ENCODE measurements at regions not wholly inside any gene's neighbourhood (a gene's known extent, or its start where the extent isn't known, plus 50 kb on each side); places are given as distances from the start of the nearest gene placed in this dataset.
A peak's percentile ranks its signal among the peaks of the same experiment; 100 is the strongest.

GRCh38 chr15:77698481-77698880 is 65.8 kb upstream of the LINGO1 start:
- Histone ChIP-seq H3K4me3 (no peak overlapping the region), H3K4me1 (ENCODE audit: insufficient read depth) (no peaks in the 10 kb centered on the region), H3K36me3 (no peaks in the 10 kb centered on the region), H3K27me3 (no peaks in the 10 kb centered on the region), H3K9me3 (no peaks in the 10 kb centered on the region), H3K27ac (no peak overlapping the region)
- TF ChIP-seq EP300 (IDR thresholded peaks at IDR 0.05) (no peak), POLR2A (IDR thresholded peaks at IDR 0.05) (no peak)
- TF ChIP-seq, protein P1, sequence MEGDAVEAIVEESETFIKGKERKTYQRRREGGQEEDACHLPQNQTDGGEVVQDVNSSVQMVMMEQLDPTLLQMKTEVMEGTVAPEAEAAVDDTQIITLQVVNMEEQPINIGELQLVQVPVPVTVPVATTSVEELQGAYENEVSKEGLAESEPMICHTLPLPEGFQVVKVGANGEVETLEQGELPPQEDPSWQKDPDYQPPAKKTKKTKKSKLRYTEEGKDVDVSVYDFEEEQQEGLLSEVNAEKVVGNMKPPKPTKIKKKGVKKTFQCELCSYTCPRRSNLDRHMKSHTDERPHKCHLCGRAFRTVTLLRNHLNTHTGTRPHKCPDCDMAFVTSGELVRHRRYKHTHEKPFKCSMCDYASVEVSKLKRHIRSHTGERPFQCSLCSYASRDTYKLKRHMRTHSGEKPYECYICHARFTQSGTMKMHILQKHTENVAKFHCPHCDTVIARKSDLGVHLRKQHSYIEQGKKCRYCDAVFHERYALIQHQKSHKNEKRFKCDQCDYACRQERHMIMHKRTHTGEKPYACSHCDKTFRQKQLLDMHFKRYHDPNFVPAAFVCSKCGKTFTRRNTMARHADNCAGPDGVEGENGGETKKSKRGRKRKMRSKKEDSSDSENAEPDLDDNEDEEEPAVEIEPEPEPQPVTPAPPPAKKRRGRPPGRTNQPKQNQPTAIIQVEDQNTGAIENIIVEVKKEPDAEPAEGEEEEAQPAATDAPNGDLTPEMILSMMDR (IDR thresholded peaks at IDR 0.05) = no peak
- intact Hi-C loops (cut with DNase I) = no loop called here
- 53 to 67% (median 65%) methylated on average over 10 of the region's 10 CpGs for WGBS, 3 donors
- no peak for DNase-seq

GRCh38 chr15:77697893-77698292 is 65.2 kb upstream of the LINGO1 start:
- Histone ChIP-seq H3K4me3 (no peak overlapping the region), H3K27ac (no peak overlapping the region), H3K36me3 (no peaks in the 10 kb centered on the region), H3K9me3 (no peaks in the 10 kb centered on the region), H3K27me3 (no peaks in the 10 kb centered on the region), H3K4me1 (ENCODE audit: insufficient read depth) (no peaks in the 10 kb centered on the region)
- no peak for DNase-seq
- WGBS, 3 donors = 25 to 42% (median 32%) methylated on average over 7 of the region's 7 CpGs
- intact Hi-C loops (cut with DNase I) = no loop called here
- TF ChIP-seq, protein P1 (IDR thresholded peaks at IDR 0.05) = no peak
- TF ChIP-seq POLR2A (IDR thresholded peaks at IDR 0.05) (no peak), EP300 (IDR thresholded peaks at IDR 0.05) (no peak)

GRCh38 chr15:77696871-77697270 is 64.2 kb upstream of the LINGO1 start:
- no peak for DNase-seq
- H3K4me3 ChIP-seq = no peak overlapping the region
- H3K27ac ChIP-seq = no peak overlapping the region
- H3K9me3 ChIP-seq = no peaks in the 10 kb centered on the region
- TF ChIP-seq, protein P1 (IDR thresholded peaks at IDR 0.05) = no peak
- no peak for TF ChIP-seq EP300 (IDR thresholded peaks at IDR 0.05)
- no peak for TF ChIP-seq POLR2A (IDR thresholded peaks at IDR 0.05)
- intact Hi-C loops (cut with DNase I) = no loop called here
- no peaks in the 10 kb centered on the region for H3K36me3 ChIP-seq
- H3K4me1 ChIP-seq (ENCODE audit: insufficient read depth) = no peaks in the 10 kb centered on the region
- no peaks in the 10 kb centered on the region for H3K27me3 ChIP-seq
- WGBS, 3 donors = 69 to 83% (median 76%) methylated on average over 8 of the region's 8 CpGs

DNA sequence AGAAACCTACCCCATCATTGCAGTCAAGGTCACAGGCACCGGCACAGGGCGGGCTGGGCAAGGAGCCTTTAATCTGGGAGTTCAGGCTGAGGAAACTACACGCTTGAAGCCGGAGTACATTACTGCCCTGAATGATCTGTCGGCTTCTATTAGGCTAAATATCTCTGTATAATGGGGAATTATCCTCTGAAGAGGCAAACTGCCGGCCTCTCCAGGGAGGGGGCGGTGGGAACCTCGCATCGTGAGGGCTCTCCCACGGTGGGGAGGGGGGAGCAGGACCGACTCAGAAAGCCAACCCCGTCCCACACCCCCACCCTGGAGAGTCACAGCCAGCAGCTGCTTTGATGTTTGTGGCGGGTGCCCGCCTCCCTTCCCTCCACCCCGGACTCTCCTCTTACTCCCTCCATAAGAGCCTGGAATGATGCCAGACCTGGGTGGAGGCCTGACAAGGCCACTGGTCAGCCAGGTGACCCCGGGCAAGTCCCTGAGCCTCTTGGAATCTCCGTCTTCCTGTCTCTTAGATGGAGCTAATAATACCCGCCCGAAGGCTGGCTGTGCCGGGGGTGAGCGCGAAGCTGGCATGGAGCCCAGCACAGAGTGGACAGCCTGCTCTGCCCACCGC is 63.4 kb upstream of the LINGO1 start:
- Histone ChIP-seq H3K4me3 (no peak overlapping the region), H3K36me3 (no peaks in the 10 kb centered on the region), H3K9me3 (no peaks in the 10 kb centered on the region), H3K4me1 (ENCODE audit: insufficient read depth) (no peaks in the 10 kb centered on the region), H3K27me3 (no peaks in the 10 kb centered on the region), H3K27ac (no peak overlapping the region)
- DNase-seq = peak in 3 of 5 donors; percentile 20 to 48 (median 21)
- 4 to 8% (median 4%) methylated on average over 23 of the region's 23 CpGs for WGBS, 3 donors
- intact Hi-C loops (cut with DNase I) = no loop called here
- no peak for TF ChIP-seq EP300 (IDR thresholded peaks at IDR 0.05)
- no peak for TF ChIP-seq POLR2A (IDR thresholded peaks at IDR 0.05)
- TF ChIP-seq, protein P1 (IDR thresholded peaks at IDR 0.05) = no peak

Measured in ovary (tissue), 7 donors.